NCI-H1417 treated with DMSO at 0.1 percent for 48 hours (cell line): ENCODE measurements at regions not wholly inside any gene's neighbourhood (a gene's known extent, or its start where the extent isn't known, plus 50 kb on each side); places are given as distances from the start of the nearest gene placed in this dataset.

Experiments used
- DNase-seq: peaks from one replicate; lab custom pipeline; 2025; lab: John Stamatoyannopoulos, UW

DNA sequence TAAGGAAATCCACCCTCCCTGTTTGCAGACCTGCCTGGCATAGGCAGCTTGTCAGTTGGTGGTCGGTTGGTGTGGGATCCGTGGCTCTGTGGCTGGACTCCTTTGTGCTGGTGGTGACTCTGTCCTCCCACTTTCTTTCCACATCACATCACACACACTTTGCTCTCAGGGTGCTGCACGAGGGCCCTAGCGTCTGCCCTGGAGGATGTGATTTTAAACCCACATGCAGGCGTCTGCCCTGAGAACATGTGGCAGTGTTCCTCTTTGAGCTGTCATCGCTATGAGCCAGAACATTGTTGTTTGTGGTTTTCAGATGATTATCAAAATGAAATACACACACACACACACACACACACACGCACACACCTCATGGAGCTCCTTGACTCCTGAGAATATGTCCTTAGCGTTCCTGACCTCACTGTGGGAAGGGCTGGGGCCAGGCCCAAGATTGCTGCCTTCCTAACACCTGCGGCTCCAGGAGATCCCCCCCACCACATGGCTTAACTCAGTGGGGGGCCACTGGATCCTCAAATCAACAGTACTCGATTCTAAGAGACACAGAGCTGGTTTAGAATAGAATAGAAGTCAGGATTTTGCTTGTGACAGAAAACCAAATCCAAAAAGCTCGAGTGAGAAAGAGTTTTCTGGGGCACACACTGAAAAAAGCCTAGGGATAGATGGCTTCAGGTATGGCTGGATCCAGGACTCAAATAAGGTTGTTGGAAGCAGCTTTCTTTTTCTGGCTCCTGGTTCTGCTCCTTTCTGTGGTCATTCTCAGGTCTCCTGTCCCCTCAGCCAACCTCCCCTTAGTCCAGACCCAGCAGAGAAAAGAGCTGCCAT is 54.8 kb downstream of the RTP5 start:
- no peak for DNase-seq

DNA sequence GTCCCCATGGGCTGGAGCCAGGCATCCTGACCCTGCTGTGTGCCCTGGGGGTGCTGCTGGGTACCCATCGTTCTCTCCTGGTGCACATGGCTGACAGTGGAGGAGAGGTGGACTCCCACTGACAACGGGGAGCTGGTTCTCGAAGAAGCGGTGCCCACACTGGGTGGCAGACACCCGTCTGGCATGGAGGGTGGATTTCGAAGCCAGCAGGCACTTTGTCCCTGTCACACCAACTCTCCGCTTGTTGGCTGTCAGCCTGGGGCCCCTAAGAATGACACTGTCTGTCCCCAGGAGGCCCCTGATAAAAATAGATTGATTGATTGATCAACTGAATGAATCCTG is 55.4 kb downstream of the RTP5 start:
- DNase-seq, result no peak

DNA sequence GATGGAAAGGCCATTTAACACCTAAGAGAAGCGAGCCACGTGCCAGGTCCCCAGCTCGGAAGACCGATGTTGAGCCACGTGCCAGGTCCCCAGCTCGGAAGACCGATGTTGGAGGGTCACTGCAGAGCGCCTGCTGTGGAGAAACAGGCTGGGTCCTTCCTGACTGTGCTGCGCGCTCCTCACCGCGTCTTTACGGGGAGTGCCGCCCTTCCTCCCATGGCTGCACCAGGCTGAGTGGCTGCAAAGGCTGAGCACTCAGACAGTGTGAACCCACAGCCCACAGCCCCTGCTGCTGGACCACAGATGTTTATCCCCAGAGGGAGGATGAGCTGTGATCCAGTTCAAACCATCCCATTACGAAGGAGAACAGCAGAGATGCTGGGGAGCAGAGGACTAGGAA is 55.7 kb downstream of the RTP5 start:
- DNase-seq, result no peak

DNA sequence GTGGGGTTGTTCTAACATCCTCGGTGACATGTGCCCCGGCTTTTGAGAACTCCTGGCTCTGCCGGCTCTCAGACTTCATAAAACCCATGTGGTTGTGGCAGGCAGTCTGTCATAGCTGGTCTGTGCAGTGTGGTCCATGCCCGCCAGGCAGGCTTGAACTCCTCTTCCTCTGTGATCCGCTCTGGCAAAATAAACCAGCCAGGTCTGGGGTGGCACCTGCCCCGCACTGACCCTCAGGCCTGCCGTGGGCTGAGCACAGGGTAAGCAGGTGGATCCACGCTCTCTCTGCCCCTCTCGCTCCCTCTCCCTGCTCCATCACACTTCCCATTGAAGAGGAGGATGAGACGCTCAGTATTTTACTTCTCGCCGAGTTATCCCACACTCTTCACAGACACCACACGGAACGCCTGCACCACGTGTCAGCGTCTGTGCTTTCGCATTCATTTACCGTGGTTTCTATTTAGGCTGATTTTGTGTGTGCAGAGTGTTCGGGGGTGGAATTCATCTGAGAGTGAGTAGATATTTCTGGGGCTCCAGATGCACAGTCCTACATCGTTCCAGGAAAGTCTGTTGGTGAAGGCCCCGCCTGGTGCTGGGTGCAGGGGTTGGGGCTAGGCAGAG is 56.4 kb downstream of the RTP5 start:
- no peak for DNase-seq

DNA sequence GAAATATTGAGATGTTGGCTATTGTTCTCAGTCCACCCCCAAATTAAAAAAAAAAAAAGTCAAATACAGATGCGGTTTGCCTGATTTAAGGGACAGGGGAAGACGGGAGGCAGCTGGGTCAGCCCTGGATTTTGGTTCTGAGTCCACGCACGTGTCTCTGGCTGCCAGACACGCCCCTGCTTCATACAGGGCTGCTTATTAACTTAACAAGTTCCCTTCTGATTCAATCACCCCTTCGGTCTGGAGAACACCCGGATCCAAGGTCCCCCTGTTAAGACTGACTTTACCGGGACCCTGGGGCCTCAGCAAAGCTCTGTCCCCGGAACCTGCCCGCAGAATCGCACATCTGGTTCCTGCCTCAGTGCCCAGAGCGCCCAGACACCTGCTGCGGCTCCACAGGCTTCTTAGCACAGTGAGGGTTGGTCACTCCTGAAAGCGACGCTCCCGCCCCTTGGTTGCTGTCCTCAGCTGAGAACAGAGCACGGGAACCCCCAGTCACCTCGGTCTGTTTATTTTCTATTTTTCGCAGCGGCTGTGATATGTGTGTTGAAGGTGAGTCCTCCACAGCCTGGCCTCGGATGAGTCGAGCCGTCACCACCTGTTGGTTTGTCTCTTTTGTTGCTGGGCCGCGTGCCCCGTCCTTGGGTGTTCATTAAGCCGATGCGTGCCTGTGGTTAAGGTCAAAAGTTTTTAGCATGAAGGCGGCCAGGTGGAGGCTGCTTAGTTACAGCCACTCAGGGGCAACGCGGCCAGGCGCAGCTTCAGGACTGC is 57.2 kb downstream of the RTP5 start:
- no peak for DNase-seq

DNA sequence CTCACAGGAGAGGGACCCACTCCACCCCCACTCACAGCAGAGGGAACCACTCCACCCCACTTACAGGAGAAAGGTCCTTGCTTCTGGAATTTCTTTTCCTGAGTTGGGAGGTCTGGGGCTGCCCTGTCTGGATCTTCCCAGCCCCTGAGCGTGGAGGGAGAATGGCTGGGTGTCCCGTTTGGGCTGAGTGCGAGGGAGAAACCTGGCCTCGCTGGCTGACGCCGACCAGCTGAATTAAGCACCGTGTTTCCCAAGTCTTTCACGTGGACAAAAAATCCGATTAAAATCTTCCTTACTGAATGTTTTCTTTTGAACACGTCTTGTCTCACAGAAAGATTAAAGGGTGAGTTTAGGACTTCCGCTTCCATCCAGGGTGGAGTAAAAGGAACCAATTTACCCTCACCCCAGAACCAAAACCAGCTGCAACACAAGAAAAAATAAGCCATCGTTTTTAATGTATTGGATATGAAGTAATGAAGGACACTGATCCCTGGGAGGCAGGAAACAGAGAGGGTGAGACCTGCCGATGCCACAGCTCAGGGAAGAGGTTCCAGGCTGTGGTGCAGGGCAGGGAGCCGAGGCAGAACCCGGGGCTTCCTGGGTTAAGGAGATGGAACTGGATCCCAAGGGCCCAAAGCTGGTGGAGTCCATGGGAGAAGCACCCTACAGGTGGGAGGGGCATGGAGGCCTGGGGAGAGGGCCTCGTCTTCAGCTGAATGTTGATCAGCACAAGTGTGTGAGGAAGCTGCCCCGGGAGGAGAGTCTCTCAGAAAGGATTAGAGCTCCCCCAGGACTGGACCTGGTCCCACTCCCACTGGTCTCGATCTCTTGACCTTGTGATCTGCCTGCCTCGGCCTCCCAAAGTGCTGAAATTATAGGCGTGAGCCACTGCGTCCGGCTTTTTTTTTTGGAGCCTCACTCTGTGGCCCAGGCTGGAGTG is 60.3 kb downstream of the RTP5 start:
- DNase-seq, result no peak

DNA sequence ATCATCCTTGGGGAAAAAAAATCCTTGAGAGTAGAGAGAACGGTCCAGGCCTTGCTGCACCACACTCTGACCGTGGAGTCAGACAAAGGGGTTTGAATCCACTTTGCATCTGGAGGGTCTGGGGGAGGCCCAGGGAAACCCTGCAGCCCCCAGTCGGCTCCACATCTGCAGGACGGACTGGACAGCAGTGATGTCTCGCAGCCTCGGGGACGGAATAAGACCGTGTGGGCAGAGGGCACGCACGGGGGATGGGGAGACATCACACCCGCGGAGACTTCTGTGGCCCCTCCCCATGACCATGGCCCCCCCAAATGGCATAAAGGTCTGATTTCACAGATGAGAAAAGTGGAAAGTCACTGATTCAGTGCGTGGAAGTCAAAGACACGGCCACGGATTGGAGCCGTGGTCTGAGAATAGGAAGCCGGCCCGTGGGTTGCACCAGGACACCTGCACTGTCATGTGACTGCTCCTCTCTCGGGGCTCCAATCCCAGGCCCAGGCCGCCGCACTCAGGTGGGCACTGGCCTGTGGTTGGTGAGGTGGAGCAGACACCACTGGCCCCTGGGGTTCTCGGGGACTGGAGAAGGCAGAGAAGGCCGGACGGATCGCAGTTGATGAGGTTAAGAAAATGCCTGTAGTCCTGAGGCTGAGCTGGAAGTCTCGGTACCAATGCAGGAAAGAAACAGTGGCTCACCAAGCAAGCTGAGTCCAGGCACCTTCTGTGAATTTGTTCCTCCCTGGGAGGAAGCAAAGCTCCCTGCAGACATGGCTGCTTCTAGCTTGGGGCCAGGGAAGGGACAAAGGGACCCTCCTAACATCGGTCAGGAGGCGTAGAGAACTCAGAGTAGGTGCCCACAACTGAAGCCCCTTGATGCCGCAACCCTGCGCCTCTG is 61.8 kb downstream of the RTP5 start:
- no peak for DNase-seq

DNA sequence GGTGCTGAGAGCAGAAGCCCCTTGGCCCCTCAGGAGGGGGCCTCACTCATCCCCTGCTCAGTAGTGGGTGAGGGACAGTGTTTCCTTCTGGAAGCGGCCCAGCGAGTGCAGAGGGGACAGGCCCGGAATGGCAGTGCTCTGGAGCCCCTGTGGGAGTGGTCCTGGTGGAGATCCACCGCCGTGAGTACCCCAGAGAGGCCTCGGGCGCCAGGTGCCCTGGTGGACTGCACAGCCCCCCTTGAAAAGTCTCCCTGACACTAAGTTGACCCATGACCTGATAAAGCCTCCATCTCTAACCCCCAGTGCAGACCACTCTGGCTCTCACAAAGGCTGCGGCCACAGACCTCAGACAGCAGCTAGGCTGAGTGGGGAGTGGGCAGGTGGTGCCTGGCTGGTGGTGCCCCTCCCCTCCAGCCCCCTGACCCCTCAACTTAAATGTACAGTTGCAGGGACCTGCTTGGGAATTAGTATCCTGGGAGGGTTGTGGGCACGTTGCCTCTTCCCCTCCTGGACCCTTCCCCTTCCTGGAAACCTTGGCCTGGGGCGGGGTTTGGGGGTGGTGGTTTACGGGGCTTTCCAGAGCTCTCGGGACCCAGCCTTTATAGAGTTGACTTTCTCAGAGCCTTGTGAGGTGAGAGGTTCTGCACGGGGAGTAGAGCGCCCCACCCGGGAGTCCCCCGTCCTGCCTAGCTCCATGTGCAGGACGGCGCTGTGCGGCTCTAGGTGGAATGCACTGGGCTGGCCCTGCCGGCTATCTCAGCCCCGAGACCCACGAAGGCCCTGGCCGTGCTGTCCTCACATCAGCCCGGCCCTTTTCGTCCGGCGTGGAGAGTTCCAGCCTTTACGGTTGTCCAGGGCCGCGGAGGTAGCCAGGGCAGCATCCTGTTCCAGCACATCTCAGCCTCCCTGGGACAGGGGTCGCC is 62.7 kb downstream of the RTP5 start:
- no peak for DNase-seq

DNA sequence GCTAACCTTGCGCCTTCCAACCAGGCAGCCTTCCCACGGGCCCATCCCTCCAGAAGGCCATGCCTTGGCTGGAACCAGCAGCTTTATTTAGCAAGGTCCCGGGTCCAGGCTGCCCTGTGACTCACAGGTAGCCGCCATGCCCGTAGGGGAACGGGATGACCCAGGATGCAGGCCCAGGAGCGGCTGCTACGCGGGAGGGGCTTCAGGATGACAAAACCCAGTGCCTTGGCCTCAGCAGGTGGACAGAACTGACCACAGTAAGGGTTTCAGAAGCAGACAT is 63.3 kb downstream of the RTP5 start:
- DNase-seq, result no peak

DNA sequence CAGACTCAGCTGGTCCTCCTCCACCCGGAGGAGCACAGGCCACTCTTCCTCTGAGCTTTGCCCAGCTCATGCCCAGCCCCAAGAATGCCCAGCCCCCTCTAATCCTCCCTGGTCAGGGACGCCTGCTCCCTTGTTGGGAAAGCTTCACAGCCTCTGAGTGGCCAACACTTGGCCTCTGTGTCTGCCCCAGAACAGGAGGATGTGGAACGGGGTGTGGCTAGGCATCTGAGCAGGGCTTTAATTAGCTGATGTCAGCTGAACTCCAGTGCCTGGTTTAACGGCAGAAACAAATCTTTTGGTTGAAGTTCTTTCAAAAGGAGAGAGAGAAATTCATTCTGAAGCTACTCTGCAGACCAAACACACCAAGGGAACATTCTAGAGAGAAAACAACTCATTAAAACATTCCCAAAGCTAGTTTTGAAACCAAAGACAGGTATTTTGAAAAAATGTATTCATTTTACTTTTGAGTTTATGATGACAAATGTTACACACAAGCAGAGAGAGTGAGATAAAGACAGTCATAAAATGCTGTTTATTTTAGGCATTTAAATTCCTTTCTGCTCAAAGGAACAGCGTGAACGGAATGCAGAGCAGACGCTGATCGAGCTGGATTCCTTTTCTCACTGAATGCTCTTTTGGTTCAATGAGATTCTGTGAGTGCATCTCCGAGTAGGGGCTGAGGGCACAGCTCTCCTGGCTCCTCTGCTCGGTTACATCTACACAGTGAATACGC is 63.8 kb downstream of the RTP5 start:
- DNase-seq, result no peak

DNA sequence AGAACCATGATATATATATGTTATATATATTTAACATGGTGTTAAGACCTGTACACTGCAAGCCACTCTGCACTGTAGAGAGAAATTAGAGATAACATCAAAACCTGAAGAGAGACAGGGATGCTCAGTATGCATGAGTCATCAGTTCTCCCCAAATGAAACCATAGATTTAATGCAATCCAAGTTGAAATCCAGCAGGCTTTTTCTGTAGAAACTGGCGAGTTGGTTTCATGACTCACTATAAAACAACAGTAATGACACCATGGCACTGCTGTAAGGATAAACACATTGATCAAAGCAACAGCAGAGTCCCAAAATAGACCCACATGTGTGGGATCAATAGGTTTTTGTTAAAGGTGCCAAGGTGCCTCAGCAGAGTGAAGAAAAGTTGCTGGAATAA is 65.8 kb downstream of the RTP5 start:
- no peak for DNase-seq

DNA sequence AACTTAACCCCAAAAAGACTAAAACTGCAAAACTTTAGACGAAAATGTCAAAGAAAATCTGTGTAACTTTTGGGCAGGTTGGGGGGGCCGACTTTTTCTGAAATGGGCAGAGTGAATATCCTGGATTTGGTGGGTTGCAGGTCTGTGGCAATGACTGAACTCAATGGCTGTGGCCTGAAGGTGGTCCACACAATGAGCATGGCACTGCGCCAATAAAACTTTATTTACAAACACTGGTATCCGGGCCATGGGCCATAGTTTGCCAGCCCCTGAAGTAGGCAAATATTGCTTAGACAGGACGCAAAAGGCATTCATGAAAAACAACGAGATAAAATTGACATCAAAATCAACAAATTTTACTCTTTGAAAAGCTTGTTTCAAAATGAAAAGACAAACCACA is 66.2 kb downstream of the RTP5 start:
- no peak for DNase-seq

DNA sequence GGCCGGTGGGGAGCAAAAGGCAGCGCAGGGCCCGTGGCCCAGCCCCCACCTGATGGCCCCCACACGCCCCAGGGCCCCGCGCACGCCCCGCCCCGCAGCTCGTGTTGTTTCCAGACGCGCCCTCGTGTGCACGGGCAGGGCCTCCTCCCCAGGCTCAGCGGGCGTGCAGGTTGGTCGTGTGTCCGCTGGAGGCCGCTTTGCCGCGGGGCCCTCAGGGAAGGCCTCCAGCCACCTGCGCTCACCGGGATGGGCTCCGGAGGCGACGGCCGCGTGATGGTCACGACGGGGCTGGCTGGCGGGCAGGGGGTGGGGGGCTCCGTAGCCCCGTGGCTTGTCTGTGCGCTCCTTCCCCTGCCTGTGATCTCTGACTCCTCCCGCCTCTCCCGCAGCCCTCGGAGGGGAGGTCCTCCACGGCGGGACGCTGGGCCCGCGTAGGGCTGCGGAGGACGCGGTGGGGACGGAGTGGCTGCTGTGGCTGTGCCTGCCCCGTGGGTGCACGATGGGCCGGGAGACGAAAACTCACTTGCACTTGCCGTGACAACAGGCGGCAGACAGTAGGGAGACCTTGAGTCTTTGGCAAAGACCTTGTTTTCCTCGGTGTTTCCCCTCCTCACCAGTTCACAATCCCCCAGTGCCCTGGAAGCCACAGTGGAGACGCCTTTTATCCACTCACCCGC is 67.1 kb downstream of the RTP5 start:
- DNase-seq, result no peak

DNA sequence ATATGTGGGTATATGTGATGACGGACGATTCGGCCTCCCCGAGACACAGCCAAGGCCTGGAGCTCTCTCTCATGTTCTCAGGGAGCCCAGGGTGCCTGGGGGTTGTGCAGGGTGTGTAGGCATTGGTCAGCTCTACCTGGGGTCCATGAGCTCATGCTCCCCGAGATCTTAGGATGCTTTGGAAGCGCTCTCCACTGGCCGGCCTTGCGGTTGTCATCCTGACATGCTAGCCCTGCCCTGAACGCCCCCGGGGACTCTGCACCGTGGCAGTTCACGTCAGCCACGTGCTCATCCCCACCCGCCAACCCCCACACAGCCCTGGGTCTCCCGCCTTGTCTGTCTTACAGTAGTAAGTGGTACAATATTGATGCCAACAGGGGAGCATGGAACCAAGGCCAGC is 67.8 kb downstream of the RTP5 start:
- no peak for DNase-seq

DNA sequence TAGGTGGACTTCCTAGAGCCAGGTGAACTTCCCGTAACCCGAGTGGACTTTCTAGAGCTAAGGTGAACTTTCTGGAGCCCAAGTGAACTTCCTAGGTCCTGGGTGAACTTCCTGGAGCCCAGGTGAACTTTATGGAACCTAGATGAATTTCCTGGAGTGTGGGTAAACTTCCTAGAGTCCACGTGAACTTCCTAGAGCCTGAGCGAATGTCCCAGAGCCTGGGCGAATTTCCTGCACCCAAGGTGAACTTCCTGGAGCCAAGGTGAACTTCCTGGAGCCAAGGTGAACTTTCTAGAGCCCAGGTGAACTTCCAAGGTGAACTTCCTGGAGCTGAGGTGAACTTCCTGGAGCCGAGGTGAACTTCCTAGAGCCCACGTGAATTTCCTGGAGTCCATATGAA is 70.0 kb downstream of the RTP5 start:
- DNase-seq, result no peak

DNA sequence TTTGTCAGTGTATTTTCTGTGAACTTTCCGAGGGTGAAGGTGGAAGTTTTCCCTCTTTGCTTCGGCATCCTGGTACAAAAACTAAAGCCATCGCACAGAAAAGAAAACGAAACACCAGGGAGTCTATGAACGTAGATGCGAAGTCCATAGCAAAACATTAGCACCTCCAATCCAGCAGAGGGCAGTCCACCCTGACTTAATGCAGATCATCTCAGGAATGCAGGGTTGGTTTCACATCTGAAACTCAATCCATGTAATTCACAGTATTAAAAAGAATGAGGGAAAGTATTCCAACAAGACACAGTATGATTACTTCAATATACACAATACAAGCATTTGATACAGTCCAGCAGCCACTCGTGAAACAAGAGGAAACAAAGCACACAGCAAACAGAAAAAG is 70.8 kb downstream of the RTP5 start:
- DNase-seq, result no peak

DNA sequence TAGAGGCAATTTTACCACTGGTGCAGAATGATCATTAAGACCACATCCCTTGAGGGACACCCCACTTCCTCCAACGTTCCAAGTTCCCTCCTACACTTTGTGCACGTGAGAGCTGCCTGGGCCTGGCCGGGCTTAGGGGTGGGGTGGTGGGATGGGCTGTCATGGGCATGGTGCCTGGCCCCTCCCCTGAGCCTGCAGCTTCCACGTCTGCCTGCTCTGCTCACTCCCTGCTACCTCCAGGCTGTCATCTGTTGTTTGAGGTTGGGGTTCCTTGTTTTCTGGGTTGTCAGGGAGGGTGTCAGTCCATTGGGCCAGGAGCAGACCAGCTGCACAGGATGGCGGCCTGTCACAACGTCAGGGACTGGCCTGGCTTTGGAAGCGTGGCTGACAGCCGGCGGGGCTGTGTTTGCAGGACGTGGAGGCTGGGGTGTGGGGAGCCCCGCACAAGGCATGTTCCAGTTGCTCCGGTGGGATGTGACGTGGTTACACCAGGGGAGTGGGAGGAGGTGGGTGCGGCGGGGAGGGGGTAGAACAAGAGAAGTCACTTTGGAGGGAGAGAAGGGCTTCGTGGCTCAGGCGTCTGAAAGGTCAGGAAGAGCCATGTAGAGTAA is 72.3 kb downstream of the RTP5 start:
- DNase-seq, result no peak

DNA sequence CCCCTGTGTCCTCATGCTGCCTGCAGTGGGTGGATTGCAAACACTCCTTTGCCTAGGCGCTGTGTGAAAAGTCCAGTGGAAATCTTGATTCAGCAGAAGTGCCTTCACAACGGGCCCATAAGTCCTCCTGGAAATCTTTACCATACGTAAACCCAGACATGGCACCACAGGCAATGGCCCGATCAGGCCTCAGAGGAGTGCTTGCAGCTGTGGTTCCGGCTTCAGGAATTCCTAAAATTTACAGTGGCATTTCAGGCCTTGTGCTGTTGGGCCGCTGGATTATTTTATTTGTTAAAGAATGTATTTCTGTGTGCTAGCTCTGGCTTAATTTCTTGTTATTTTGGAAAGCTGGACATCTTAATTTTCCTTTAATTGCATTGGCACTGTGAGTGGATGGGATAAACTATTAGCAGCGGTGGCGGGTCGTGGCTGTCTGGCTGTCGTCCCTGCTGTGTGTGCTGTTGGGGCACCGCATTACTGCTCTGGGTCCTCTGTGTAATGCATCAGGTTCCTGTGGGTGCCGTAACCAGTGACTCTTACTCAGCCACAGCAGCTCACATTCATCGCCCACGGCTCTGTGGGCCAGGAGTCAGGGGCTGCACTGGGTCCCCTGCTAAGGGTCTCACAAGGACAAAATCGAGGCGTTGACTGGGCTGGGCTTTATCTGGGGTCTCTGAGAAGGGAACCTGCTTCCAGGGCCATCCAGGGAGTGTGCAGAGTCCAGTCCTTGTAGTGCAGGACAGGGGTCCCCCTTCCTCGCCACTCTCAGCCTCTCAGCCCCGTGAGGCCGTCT is 73.1 kb downstream of the RTP5 start:
- DNase-seq, result no peak
